ENCODE measurements at regions not wholly inside any gene's neighbourhood (a gene's known extent, or its start where the extent isn't known, plus 50 kb on each side); places are given as distances from the start of the nearest gene placed in this dataset.
"Not testable (repeated sequence)": the region's sequence is repeated elsewhere in the genome, so short reads cannot be mapped to it uniquely, and the experiment has no call there.

- DNase-seq (ENCODE audit: low spot score): no peak
These were observed 535.1 kb upstream of the CHORDC1 start for GRCh38 chr11:90757849-90758494.

GRCh38 chr11:90756617-90757016 is 533.8 kb upstream of the CHORDC1 start:
- DNase-seq (ENCODE audit: low spot score): no peak

GRCh38 chr11:90753546-90753945 is 530.7 kb upstream of the CHORDC1 start:
- no peak for DNase-seq (ENCODE audit: low spot score)

- no peak for DNase-seq (ENCODE audit: low spot score)
These were observed 524.2 kb upstream of the CHORDC1 start for GRCh38 chr11:90747057-90747456.

- no peak for DNase-seq (ENCODE audit: low spot score)
These were observed 521.3 kb upstream of the CHORDC1 start for GRCh38 chr11:90744169-90744568.

GRCh38 chr11:90738799-90739198 is 516.0 kb upstream of the CHORDC1 start:
- no peak for DNase-seq (ENCODE audit: low spot score)

- no peak for DNase-seq (ENCODE audit: low spot score)
These were observed 514.7 kb upstream of the CHORDC1 start for GRCh38 chr11:90737444-90738050.

GRCh38 chr11:90732486-90732885 is 509.6 kb upstream of the CHORDC1 start:
- DNase-seq (ENCODE audit: low spot score): no peak

- DNase-seq (ENCODE audit: low spot score): no peak
These were observed 500.6 kb upstream of the CHORDC1 start for GRCh38 chr11:90723475-90723874.

- DNase-seq (ENCODE audit: low spot score): no peak
These were observed 499.8 kb upstream of the CHORDC1 start for GRCh38 chr11:90722552-90723190.

- no peak for DNase-seq (ENCODE audit: low spot score)
These were observed 494.7 kb upstream of the CHORDC1 start for GRCh38 chr11:90717522-90717921.

- no peak for DNase-seq (ENCODE audit: low spot score)
These were observed 482.8 kb upstream of the CHORDC1 start for GRCh38 chr11:90705661-90706060.

GRCh38 chr11:90704510-90704909 is 481.7 kb upstream of the CHORDC1 start:
- DNase-seq (ENCODE audit: low spot score): no peak

- DNase-seq (ENCODE audit: low spot score): no peak
These were observed 478.9 kb upstream of the CHORDC1 start for GRCh38 chr11:90701716-90702115.

- DNase-seq (ENCODE audit: low spot score): no peak
These were observed 478.1 kb upstream of the CHORDC1 start for GRCh38 chr11:90700789-90701439.

- no peak for DNase-seq (ENCODE audit: low spot score)
These were observed 477.0 kb upstream of the CHORDC1 start for GRCh38 chr11:90699791-90700400.

GRCh38 chr11:90698238-90698637 is 475.4 kb upstream of the CHORDC1 start:
- DNase-seq (ENCODE audit: low spot score): no peak

GRCh38 chr11:90675496-90675895 is 452.6 kb upstream of the CHORDC1 start:
- not testable (repeated sequence) for DNase-seq (ENCODE audit: low spot score)

- no peak for DNase-seq (ENCODE audit: low spot score)
These were observed 446.2 kb upstream of the CHORDC1 start for GRCh38 chr11:90669094-90669493.

- no peak for DNase-seq (ENCODE audit: low spot score)
These were observed 445.7 kb upstream of the CHORDC1 start for GRCh38 chr11:90668502-90668901.

GRCh38 chr11:90661233-90661632 is 438.4 kb upstream of the CHORDC1 start:
- no peak for DNase-seq (ENCODE audit: low spot score)

GRCh38 chr11:90656171-90656570 is 433.3 kb upstream of the CHORDC1 start:
- no peak for DNase-seq (ENCODE audit: low spot score)

- DNase-seq (ENCODE audit: low spot score): no peak
These were observed 427.3 kb upstream of the CHORDC1 start for GRCh38 chr11:90650153-90650552.
